WTC11 (cell line): ENCODE measurements at regions not wholly inside any gene's neighbourhood (a gene's known extent, or its start where the extent isn't known, plus 50 kb on each side); places are given as distances from the start of the nearest gene placed in this dataset.

Source experiments
- ATAC-seq: fragments of 200-7000 bp; cut with Tn5 transposase; 2 replicates; pipeline ENCODE4 v1.10.0; 2021; ENCODE audit warnings: mild to moderate bottlenecking, moderate library complexity
- CTCF ChIA-PET: fragments of 300-600 bp; sonication (Branson Sonifier 250); formaldehyde crosslinking; loops from one replicate; lab custom pipeline; 2021; ENCODE audit warnings: antibody characterized with exemption; lab: Charles Lee
- POLR2A ChIA-PET: fragments of 350-600 bp; sonication (Branson Sonifier 250); formaldehyde crosslinking; loops from one replicate; lab custom pipeline; 2021; ENCODE audit warnings: antibody characterized with exemption; lab: Charles Lee
- DNase-seq: peaks from one replicate; pipeline ENCODE4 v3.0.0; 2021; ENCODE audit warnings: low spot score
- H3K27ac Mint-ChIP-seq: 2 replicates; pipeline ENCODE4 v1.8.0; 2021; ENCODE audit warnings: mixed read lengths
- H3K27me3 Mint-ChIP-seq: 2 replicates; pipeline ENCODE4 v1.8.0; 2021; ENCODE audit warnings: low read depth, mild to moderate bottlenecking, moderate library complexity, mixed read lengths
- H3K36me3 Mint-ChIP-seq: 2 replicates; pipeline ENCODE4 v1.8.0; 2021; ENCODE audit warnings: mixed read lengths
- H3K4me1 Mint-ChIP-seq: 2 replicates; pipeline ENCODE4 v1.8.0; 2022; ENCODE audit warnings: mixed read lengths
- H3K4me3 Mint-ChIP-seq: 2 replicates; pipeline ENCODE4 v1.8.0; 2021; ENCODE audit warnings: mild to moderate bottlenecking, moderate library complexity, mixed read lengths
- H3K9me3 Mint-ChIP-seq: 2 replicates; pipeline ENCODE4 v1.8.0; 2021; ENCODE audit warnings: mixed read lengths
- FOXP1 ChIP-seq: sonication (generic); formaldehyde crosslinking; IDR thresholded peaks from 2 replicates; pipeline ENCODE4 v1.8.0; 2022; ENCODE audit warnings: missing genetic modification reagents, mild to moderate bottlenecking, moderate library complexity, borderline replicate concordance
- GABPB1 ChIP-seq: sonication (generic); formaldehyde crosslinking; IDR thresholded peaks from 2 replicates; pipeline ENCODE4 v1.8.1; 2023; ENCODE audit warnings: mild to moderate bottlenecking, missing genetic modification reagents
- JUN ChIP-seq: sonication (generic); formaldehyde crosslinking; IDR thresholded peaks from 2 replicates; pipeline ENCODE4 v1.8.0; 2023; ENCODE audit warnings: mild to moderate bottlenecking, missing genetic modification reagents
- KAT7 ChIP-seq: sonication (generic); formaldehyde crosslinking; IDR thresholded peaks from 2 replicates; pipeline ENCODE4 v1.8.1; 2023; ENCODE audit warnings: missing genetic modification reagents, mild to moderate bottlenecking, borderline replicate concordance
- MXD4 ChIP-seq: fragments of 250-450 bp; sonication (Bioruptor Pico); IDR thresholded peaks from 2 replicates; pipeline ENCODE4 v1.8.0; 2021; ENCODE audit warnings: mild to moderate bottlenecking, moderate library complexity, borderline replicate concordance
- NR1H2 ChIP-seq: sonication (generic); formaldehyde crosslinking; IDR thresholded peaks from 2 replicates; pipeline ENCODE4 v1.9.0; 2021; ENCODE audit warnings: mild to moderate bottlenecking, moderate library complexity, missing genetic modification reagents
- SMAD3 ChIP-seq: sonication (generic); formaldehyde crosslinking; IDR thresholded peaks from 2 replicates; pipeline ENCODE4 v1.8.0; 2022; ENCODE audit warnings: missing genetic modification reagents, mild to moderate bottlenecking, borderline replicate concordance
- SOX15 ChIP-seq: fragments of 250-450 bp; sonication (Bioruptor Pico); IDR thresholded peaks from 2 replicates; pipeline ENCODE4 v1.9.0; 2021; ENCODE audit warnings: mild to moderate bottlenecking
- TP53 ChIP-seq: sonication (generic); formaldehyde crosslinking; IDR thresholded peaks from 2 replicates; pipeline ENCODE4 v1.8.1; 2023; ENCODE audit warnings: mild to moderate bottlenecking, missing genetic modification reagents
- TF ChIP-seq, protein P1 (sequence below): fragments of 250-450 bp; sonication (Bioruptor Pico); conservative IDR thresholded peaks from 2 replicates; pipeline ENCODE4 v1.9.0; 2021; ENCODE audit warnings: mild to moderate bottlenecking
- TF ChIP-seq, protein P2 (sequence below): fragments of 200-600 bp; IDR thresholded peaks from 2 replicates; pipeline ENCODE4 v1.8.0; 2022; ENCODE audit warnings: antibody characterized with exemption
- TF ChIP-seq, protein P3 (sequence below): sonication (generic); formaldehyde crosslinking; conservative IDR thresholded peaks from 2 replicates; pipeline ENCODE4 v1.8.1; 2023; ENCODE audit warnings: mild to moderate bottlenecking, low read depth, missing genetic modification reagents, moderate library complexity
- TF ChIP-seq, protein P4 (sequence below): sonication (generic); formaldehyde crosslinking; IDR thresholded peaks from 2 replicates; pipeline ENCODE4 v1.8.1; 2022; ENCODE audit warnings: low read depth, mild to moderate bottlenecking, moderate library complexity, missing genetic modification reagents, borderline replicate concordance
- TF ChIP-seq, protein P5 (sequence below): sonication (generic); formaldehyde crosslinking; IDR thresholded peaks from 2 replicates; pipeline ENCODE4 v1.8.1; 2022; ENCODE audit warnings: mild to moderate bottlenecking, missing genetic modification reagents, moderate library complexity, borderline replicate concordance

DNA sequence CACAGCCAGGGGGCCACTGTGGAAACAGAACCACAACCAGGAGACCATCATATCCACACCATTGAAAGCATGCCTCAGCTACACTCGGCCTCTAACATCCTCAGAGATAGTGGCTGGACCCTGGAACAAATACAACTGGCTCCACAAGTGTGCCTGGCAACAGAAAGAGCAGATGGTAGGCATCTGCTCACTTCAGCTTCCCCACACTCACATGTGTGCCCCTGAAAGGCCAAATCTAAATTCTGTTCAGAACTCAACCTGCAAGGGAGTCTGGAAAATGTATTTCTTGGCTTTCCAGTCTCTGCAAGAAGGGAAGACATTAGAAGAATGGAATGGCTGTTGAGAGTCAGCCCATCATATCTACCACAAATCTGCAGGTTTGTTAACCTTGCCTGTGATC, 54.7 kb upstream of the CTNNB1 start:
- no peaks in the 10 kb centered on the region for H3K27me3 Mint-ChIP-seq
- DNase-seq, result no peak
- no peak overlapping the region for H3K4me3 Mint-ChIP-seq
- CTCF ChIA-PET, result no interaction called here
- H3K27ac Mint-ChIP-seq, result no peak overlapping the region
- TF ChIP-seq TP53, result no peak
- TF ChIP-seq SOX15 (CRISPR knock-in tag), result no peak
- TF ChIP-seq KAT7, result no peak
- H3K4me1 Mint-ChIP-seq, result peaks cover 12% of the 10 kb centered on the region
- POLR2A ChIA-PET, result no interaction called here
- peaks cover 22% of the 10 kb centered on the region for H3K9me3 Mint-ChIP-seq
- no peak for ATAC-seq
- peaks cover 12% of the 10 kb centered on the region for H3K36me3 Mint-ChIP-seq

DNA sequence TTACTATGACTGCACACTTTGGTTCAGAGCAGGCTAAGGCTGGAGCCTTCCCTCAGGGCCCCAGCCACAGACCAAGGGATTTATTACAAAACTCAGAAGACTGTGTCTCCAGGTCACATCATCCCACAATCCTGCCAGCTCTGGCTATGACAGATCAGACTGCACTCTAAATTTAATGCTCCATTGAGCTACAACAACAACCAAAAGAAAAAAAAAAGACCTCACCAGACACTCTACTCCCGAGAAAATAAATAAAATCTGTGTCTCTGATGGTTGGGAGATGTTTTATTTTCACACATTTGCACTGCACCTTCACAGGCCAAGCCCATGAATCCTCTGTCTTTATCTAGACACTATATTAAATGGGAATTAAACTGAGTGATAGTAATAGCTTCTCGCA, 50.8 kb upstream of the CTNNB1 start:
- peaks cover 22% of the 10 kb centered on the region for H3K9me3 Mint-ChIP-seq
- POLR2A ChIA-PET, result interaction anchor here (0.7 kb wide), 1 partner anchor 215 kb away, joined by 3 read pairs; no protein-coding TSS in a partner anchor
- no peaks in the 10 kb centered on the region for H3K4me1 Mint-ChIP-seq

More for the DNA sequence above, 50.8 kb upstream of the CTNNB1 start:
- Mint-ChIP-seq H3K4me3 (no peak overlapping the region), H3K27me3 (no peaks in the 10 kb centered on the region), H3K27ac (no peak overlapping the region), H3K36me3 (peaks cover 12% of the 10 kb centered on the region)
- CTCF ChIA-PET, result no interaction called here
- TF ChIP-seq, protein P1, sequence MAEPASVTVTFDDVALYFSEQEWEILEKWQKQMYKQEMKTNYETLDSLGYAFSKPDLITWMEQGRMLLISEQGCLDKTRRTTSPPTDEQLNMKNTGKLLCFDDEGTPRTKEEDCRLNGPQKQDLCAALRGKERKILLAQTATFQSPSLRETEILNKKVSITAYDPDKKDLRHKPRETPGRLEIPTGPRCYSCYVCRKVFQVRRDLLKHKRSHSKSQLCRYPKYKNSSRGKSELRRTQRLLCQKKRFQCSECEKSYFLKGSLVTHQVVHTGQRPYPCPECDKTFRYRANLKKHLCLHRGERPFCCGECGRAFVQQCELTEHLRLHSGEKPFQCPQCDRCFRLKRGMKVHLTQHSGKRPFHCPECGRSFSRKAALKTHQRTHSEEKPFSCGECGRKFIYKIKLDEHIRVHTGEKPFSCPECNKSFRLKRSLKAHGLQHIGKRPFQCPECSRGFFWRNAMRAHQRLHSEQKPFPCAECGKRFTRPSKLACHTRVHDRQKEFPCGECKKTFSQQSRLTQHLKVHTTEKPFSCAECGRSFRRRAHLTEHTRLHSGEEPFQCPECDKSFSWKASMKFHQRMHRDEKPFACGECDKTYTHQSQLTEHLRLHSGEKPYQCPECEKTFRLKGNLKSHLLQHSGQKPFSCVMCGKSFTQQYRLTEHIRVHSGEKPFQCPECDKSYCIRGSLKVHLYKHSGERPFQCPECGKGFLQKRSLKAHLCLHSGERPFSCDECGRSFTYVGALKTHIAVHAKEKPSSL (CRISPR knock-in tag), result no peak
- no peak for TF ChIP-seq NR1H2 (CRISPR knock-in tag)
- TF ChIP-seq SOX15 (CRISPR knock-in tag), result no peak
- TF ChIP-seq JUN, result no peak
- TF ChIP-seq FOXP1 (CRISPR knock-in tag), result no peak
- TF ChIP-seq, protein P2, sequence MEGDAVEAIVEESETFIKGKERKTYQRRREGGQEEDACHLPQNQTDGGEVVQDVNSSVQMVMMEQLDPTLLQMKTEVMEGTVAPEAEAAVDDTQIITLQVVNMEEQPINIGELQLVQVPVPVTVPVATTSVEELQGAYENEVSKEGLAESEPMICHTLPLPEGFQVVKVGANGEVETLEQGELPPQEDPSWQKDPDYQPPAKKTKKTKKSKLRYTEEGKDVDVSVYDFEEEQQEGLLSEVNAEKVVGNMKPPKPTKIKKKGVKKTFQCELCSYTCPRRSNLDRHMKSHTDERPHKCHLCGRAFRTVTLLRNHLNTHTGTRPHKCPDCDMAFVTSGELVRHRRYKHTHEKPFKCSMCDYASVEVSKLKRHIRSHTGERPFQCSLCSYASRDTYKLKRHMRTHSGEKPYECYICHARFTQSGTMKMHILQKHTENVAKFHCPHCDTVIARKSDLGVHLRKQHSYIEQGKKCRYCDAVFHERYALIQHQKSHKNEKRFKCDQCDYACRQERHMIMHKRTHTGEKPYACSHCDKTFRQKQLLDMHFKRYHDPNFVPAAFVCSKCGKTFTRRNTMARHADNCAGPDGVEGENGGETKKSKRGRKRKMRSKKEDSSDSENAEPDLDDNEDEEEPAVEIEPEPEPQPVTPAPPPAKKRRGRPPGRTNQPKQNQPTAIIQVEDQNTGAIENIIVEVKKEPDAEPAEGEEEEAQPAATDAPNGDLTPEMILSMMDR, result no peak
- TF ChIP-seq MXD4 (CRISPR knock-in tag), result no peak
- TF ChIP-seq GABPB1, result no peak
- TF ChIP-seq, protein P3, sequence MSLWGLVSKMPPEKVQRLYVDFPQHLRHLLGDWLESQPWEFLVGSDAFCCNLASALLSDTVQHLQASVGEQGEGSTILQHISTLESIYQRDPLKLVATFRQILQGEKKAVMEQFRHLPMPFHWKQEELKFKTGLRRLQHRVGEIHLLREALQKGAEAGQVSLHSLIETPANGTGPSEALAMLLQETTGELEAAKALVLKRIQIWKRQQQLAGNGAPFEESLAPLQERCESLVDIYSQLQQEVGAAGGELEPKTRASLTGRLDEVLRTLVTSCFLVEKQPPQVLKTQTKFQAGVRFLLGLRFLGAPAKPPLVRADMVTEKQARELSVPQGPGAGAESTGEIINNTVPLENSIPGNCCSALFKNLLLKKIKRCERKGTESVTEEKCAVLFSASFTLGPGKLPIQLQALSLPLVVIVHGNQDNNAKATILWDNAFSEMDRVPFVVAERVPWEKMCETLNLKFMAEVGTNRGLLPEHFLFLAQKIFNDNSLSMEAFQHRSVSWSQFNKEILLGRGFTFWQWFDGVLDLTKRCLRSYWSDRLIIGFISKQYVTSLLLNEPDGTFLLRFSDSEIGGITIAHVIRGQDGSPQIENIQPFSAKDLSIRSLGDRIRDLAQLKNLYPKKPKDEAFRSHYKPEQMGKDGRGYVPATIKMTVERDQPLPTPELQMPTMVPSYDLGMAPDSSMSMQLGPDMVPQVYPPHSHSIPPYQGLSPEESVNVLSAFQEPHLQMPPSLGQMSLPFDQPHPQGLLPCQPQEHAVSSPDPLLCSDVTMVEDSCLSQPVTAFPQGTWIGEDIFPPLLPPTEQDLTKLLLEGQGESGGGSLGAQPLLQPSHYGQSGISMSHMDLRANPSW, result no peak
- no peak for TF ChIP-seq KAT7
- no peak for TF ChIP-seq SMAD3 (CRISPR knock-in tag)
- TF ChIP-seq, protein P4, sequence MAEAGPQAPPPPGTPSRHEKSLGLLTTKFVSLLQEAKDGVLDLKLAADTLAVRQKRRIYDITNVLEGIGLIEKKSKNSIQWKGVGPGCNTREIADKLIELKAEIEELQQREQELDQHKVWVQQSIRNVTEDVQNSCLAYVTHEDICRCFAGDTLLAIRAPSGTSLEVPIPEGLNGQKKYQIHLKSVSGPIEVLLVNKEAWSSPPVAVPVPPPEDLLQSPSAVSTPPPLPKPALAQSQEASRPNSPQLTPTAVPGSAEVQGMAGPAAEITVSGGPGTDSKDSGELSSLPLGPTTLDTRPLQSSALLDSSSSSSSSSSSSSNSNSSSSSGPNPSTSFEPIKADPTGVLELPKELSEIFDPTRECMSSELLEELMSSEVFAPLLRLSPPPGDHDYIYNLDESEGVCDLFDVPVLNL, result no peak
- TF ChIP-seq, protein P5, sequence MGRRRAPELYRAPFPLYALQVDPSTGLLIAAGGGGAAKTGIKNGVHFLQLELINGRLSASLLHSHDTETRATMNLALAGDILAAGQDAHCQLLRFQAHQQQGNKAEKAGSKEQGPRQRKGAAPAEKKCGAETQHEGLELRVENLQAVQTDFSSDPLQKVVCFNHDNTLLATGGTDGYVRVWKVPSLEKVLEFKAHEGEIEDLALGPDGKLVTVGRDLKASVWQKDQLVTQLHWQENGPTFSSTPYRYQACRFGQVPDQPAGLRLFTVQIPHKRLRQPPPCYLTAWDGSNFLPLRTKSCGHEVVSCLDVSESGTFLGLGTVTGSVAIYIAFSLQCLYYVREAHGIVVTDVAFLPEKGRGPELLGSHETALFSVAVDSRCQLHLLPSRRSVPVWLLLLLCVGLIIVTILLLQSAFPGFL (CRISPR knock-in tag), result no peak
- ATAC-seq (no peak), DNase-seq (no peak)
